ENCODE measurements at regions not wholly inside any gene's neighbourhood (a gene's known extent, or its start where the extent isn't known, plus 50 kb on each side); places are given as distances from the start of the nearest gene placed in this dataset.

- Histone ChIP-seq H3K27ac (ENCODE audit: low read depth, low read length, poor library complexity, severe bottlenecking) (no peak overlapping the region), H3F3A (ENCODE audit: insufficient read depth, low read length) (no peaks in the 10 kb centered on the region), H3K36me3 (ENCODE audit: insufficient read depth, low read length) (no peaks in the 10 kb centered on the region), H2AFZ (ENCODE audit: low read length) (no peak overlapping the region), H3K9me2 (ENCODE audit: low read depth, low read length) (no peaks in the 10 kb centered on the region), H4K20me1 (ENCODE audit: insufficient read depth, low read length) (no peaks in the 10 kb centered on the region), H3K79me2 (ENCODE audit: insufficient read depth, low read length) (no peaks in the 10 kb centered on the region), H3K4me3 (ENCODE audit: low read depth, low read length, poor library complexity, severe bottlenecking) (no peak overlapping the region), H3K9me3 (ENCODE audit: low read length) (no peaks in the 10 kb centered on the region), H3K27me3 (ENCODE audit: insufficient read depth, low read length) (no peaks in the 10 kb centered on the region), H3K9ac (ENCODE audit: low read length) (no peak overlapping the region), H3K4me2 (ENCODE audit: low read length) (no peak overlapping the region), H3K4me1 (ENCODE audit: insufficient read depth, low read length, severe bottlenecking) (no peaks in the 10 kb centered on the region)
- TF ChIP-seq EZH2 (IDR thresholded peaks at IDR 0.05; ENCODE audit: borderline replicate concordance, low read length), result no peak
- TF ChIP-seq, protein P1, sequence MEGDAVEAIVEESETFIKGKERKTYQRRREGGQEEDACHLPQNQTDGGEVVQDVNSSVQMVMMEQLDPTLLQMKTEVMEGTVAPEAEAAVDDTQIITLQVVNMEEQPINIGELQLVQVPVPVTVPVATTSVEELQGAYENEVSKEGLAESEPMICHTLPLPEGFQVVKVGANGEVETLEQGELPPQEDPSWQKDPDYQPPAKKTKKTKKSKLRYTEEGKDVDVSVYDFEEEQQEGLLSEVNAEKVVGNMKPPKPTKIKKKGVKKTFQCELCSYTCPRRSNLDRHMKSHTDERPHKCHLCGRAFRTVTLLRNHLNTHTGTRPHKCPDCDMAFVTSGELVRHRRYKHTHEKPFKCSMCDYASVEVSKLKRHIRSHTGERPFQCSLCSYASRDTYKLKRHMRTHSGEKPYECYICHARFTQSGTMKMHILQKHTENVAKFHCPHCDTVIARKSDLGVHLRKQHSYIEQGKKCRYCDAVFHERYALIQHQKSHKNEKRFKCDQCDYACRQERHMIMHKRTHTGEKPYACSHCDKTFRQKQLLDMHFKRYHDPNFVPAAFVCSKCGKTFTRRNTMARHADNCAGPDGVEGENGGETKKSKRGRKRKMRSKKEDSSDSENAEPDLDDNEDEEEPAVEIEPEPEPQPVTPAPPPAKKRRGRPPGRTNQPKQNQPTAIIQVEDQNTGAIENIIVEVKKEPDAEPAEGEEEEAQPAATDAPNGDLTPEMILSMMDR (IDR thresholded peaks at IDR 0.05; ENCODE audit: low read length), result no peak
Observed at GRCh38 chr14:96690713-96691383, 106.3 kb upstream of the VRK1 start.

- Histone ChIP-seq H4K20me1 (ENCODE audit: insufficient read depth, low read length) (no peaks in the 10 kb centered on the region), H2AFZ (ENCODE audit: low read length) (no peak overlapping the region), H3K27me3 (ENCODE audit: insufficient read depth, low read length) (no peaks in the 10 kb centered on the region), H3K9ac (ENCODE audit: low read length) (no peak overlapping the region), H3K36me3 (ENCODE audit: insufficient read depth, low read length) (no peaks in the 10 kb centered on the region), H3K4me2 (ENCODE audit: low read length) (no peak overlapping the region), H3K4me3 (ENCODE audit: low read depth, low read length, poor library complexity, severe bottlenecking) (no peak overlapping the region), H3K4me1 (ENCODE audit: insufficient read depth, low read length, severe bottlenecking) (no peaks in the 10 kb centered on the region), H3K79me2 (ENCODE audit: insufficient read depth, low read length) (no peaks in the 10 kb centered on the region), H3K27ac (ENCODE audit: low read depth, low read length, poor library complexity, severe bottlenecking) (no peak overlapping the region), H3K9me2 (ENCODE audit: low read depth, low read length) (no peaks in the 10 kb centered on the region), H3F3A (ENCODE audit: insufficient read depth, low read length) (no peaks in the 10 kb centered on the region), H3K9me3 (ENCODE audit: low read length) (no peaks in the 10 kb centered on the region)
- TF ChIP-seq, protein P1 (IDR thresholded peaks at IDR 0.05; ENCODE audit: low read length), result no peak
- TF ChIP-seq EZH2 (IDR thresholded peaks at IDR 0.05; ENCODE audit: borderline replicate concordance, low read length), result no peak
Observed at GRCh38 chr14:96693252-96693820, 103.8 kb upstream of the VRK1 start.

DNA sequence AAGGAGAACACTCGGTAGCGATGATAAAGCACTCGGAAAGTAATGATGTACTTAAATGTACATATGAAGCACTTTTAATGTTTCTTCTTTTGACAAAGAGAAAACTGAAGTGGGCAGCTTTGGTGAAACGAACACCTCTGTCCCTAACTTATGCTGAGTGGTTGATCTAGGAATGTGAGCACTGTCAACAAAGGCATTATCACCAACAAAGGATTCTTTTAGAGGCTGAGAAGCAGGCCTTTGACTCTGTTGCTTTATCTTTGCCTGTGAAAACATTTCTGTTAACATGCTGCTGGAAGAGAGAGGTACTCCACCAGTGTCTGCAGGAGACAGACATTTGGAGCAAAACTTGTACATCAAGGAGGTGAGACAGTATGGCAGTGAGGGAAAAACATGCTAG lies 103.2 kb upstream of the VRK1 start:
- Histone ChIP-seq H3K9me2 (ENCODE audit: low read depth, low read length) (no peaks in the 10 kb centered on the region), H3K9ac (ENCODE audit: low read length) (no peak overlapping the region), H3F3A (ENCODE audit: insufficient read depth, low read length) (no peaks in the 10 kb centered on the region), H3K79me2 (ENCODE audit: insufficient read depth, low read length) (no peaks in the 10 kb centered on the region), H3K4me1 (ENCODE audit: insufficient read depth, low read length, severe bottlenecking) (no peaks in the 10 kb centered on the region), H2AFZ (ENCODE audit: low read length) (no peak overlapping the region), H3K4me3 (ENCODE audit: low read depth, low read length, poor library complexity, severe bottlenecking) (no peak overlapping the region), H3K4me2 (ENCODE audit: low read length) (no peak overlapping the region), H3K27me3 (ENCODE audit: insufficient read depth, low read length) (no peaks in the 10 kb centered on the region), H3K27ac (ENCODE audit: low read depth, low read length, poor library complexity, severe bottlenecking) (no peak overlapping the region), H4K20me1 (ENCODE audit: insufficient read depth, low read length) (no peaks in the 10 kb centered on the region), H3K9me3 (ENCODE audit: low read length) (no peaks in the 10 kb centered on the region), H3K36me3 (ENCODE audit: insufficient read depth, low read length) (no peaks in the 10 kb centered on the region)
- TF ChIP-seq, protein P1 (IDR thresholded peaks at IDR 0.05; ENCODE audit: low read length), result no peak
- no peak for TF ChIP-seq EZH2 (IDR thresholded peaks at IDR 0.05; ENCODE audit: borderline replicate concordance, low read length)
